Activated naive CD8-positive, alpha-beta T cell (primary cell): ENCODE measurements at regions not wholly inside any gene's neighbourhood (a gene's known extent, or its start where the extent isn't known, plus 50 kb on each side); places are given as distances from the start of the nearest gene placed in this dataset.

Source experiments
- H3K27ac Mint-ChIP-seq: one replicate; pipeline ENCODE4 v1.8.0; 2021; ENCODE audit warnings: mixed read lengths
- H3K27me3 Mint-ChIP-seq: one replicate; pipeline ENCODE4 v1.8.0; 2021; ENCODE audit warnings: mixed read lengths
- H3K36me3 Mint-ChIP-seq: one replicate; pipeline ENCODE4 v1.8.0; 2021; ENCODE audit warnings: mixed read lengths
- H3K4me1 Mint-ChIP-seq: one replicate; pipeline ENCODE4 v1.8.0; 2021; ENCODE audit warnings: low read depth, mixed read lengths
- H3K4me3 Mint-ChIP-seq: one replicate; pipeline ENCODE4 v1.8.0; 2021; ENCODE audit warnings: mild to moderate bottlenecking, mixed read lengths
- H3K9me3 Mint-ChIP-seq: one replicate; pipeline ENCODE4 v1.8.0; 2021; ENCODE audit warnings: low read depth, mixed read lengths

- Mint-ChIP-seq H3K27me3 (peaks cover 15% of the 10 kb centered on the region), H3K9me3 (no peaks in the 10 kb centered on the region), H3K4me1 (no peaks in the 10 kb centered on the region), H3K27ac (no peak overlapping the region), H3K4me3 (no peak overlapping the region), H3K36me3 (no peaks in the 10 kb centered on the region)
Measured at GRCh38 chr2:104434318-104434792, 419.6 kb upstream of the POU3F3 start.

- no peak overlapping the region for H3K27ac Mint-ChIP-seq
- H3K4me3 Mint-ChIP-seq = no peak overlapping the region
- no peaks in the 10 kb centered on the region for H3K36me3 Mint-ChIP-seq
- H3K9me3 Mint-ChIP-seq = no peaks in the 10 kb centered on the region
- H3K27me3 Mint-ChIP-seq = peaks cover 13% of the 10 kb centered on the region
- no peaks in the 10 kb centered on the region for H3K4me1 Mint-ChIP-seq
Measured at GRCh38 chr2:104434966-104435365, 418.9 kb upstream of the POU3F3 start.

- Mint-ChIP-seq H3K4me1 (no peaks in the 10 kb centered on the region), H3K36me3 (no peaks in the 10 kb centered on the region), H3K27me3 (peaks cover 3% of the 10 kb centered on the region), H3K4me3 (no peak overlapping the region), H3K9me3 (no peaks in the 10 kb centered on the region), H3K27ac (no peak overlapping the region)
Measured at GRCh38 chr2:104438481-104438880, 415.4 kb upstream of the POU3F3 start.

GRCh38 chr2:104443145-104443544 lies 410.8 kb upstream of the POU3F3 start:
- no peaks in the 10 kb centered on the region for H3K27me3 Mint-ChIP-seq
- H3K9me3 Mint-ChIP-seq = no peaks in the 10 kb centered on the region
- no peak overlapping the region for H3K27ac Mint-ChIP-seq
- H3K4me1 Mint-ChIP-seq = peaks cover 7% of the 10 kb centered on the region
- no peaks in the 10 kb centered on the region for H3K36me3 Mint-ChIP-seq
- no peak overlapping the region for H3K4me3 Mint-ChIP-seq

- Mint-ChIP-seq H3K4me1 (peaks cover 10% of the 10 kb centered on the region), H3K36me3 (no peaks in the 10 kb centered on the region), H3K4me3 (no peak overlapping the region), H3K27ac (no peak overlapping the region), H3K27me3 (no peaks in the 10 kb centered on the region), H3K9me3 (no peaks in the 10 kb centered on the region)
Measured at GRCh38 chr2:104444392-104444791, 409.5 kb upstream of the POU3F3 start.

GRCh38 chr2:104444889-104445288 lies 409.0 kb upstream of the POU3F3 start:
- H3K4me1 Mint-ChIP-seq = peaks cover 10% of the 10 kb centered on the region
- no peak overlapping the region for H3K4me3 Mint-ChIP-seq
- no peaks in the 10 kb centered on the region for H3K9me3 Mint-ChIP-seq
- H3K27me3 Mint-ChIP-seq = no peaks in the 10 kb centered on the region
- no peak overlapping the region for H3K27ac Mint-ChIP-seq
- no peaks in the 10 kb centered on the region for H3K36me3 Mint-ChIP-seq

GRCh38 chr2:104447831-104448434 lies 406.0 kb upstream of the POU3F3 start:
- Mint-ChIP-seq H3K9me3 (no peaks in the 10 kb centered on the region), H3K36me3 (no peaks in the 10 kb centered on the region), H3K27ac (no peak overlapping the region), H3K27me3 (no peaks in the 10 kb centered on the region), H3K4me3 (peak overlapping the region; percentile 27), H3K4me1 (peaks cover 10% of the 10 kb centered on the region)

GRCh38 chr2:104448661-104449440 lies 405.1 kb upstream of the POU3F3 start:
- H3K27me3 Mint-ChIP-seq = no peaks in the 10 kb centered on the region
- H3K4me1 Mint-ChIP-seq = peaks cover 10% of the 10 kb centered on the region
- no peak overlapping the region for H3K27ac Mint-ChIP-seq
- H3K36me3 Mint-ChIP-seq = no peaks in the 10 kb centered on the region
- H3K9me3 Mint-ChIP-seq = peaks cover under 1% of the 10 kb centered on the region
- no peak overlapping the region for H3K4me3 Mint-ChIP-seq

- peaks cover 6% of the 10 kb centered on the region for H3K9me3 Mint-ChIP-seq
- H3K27me3 Mint-ChIP-seq = no peaks in the 10 kb centered on the region
- peaks cover 8% of the 10 kb centered on the region for H3K4me1 Mint-ChIP-seq
- H3K27ac Mint-ChIP-seq = no peak overlapping the region
- H3K36me3 Mint-ChIP-seq = no peaks in the 10 kb centered on the region
- no peak overlapping the region for H3K4me3 Mint-ChIP-seq
Measured at GRCh38 chr2:104452558-104452957, 401.4 kb upstream of the POU3F3 start.

- Mint-ChIP-seq H3K27me3 (peaks cover 1% of the 10 kb centered on the region), H3K27ac (no peak overlapping the region), H3K36me3 (no peaks in the 10 kb centered on the region), H3K4me3 (no peak overlapping the region), H3K4me1 (no peaks in the 10 kb centered on the region), H3K9me3 (no peaks in the 10 kb centered on the region)
Measured at GRCh38 chr2:104462731-104463130, 391.2 kb upstream of the POU3F3 start.

- Mint-ChIP-seq H3K36me3 (no peaks in the 10 kb centered on the region), H3K4me1 (no peaks in the 10 kb centered on the region), H3K27me3 (no peaks in the 10 kb centered on the region), H3K4me3 (no peak overlapping the region), H3K27ac (no peak overlapping the region), H3K9me3 (no peaks in the 10 kb centered on the region)
Measured at GRCh38 chr2:104465981-104466380, 387.9 kb upstream of the POU3F3 start.

- no peaks in the 10 kb centered on the region for H3K27me3 Mint-ChIP-seq
- H3K9me3 Mint-ChIP-seq = no peaks in the 10 kb centered on the region
- H3K4me1 Mint-ChIP-seq = no peaks in the 10 kb centered on the region
- H3K4me3 Mint-ChIP-seq = no peak overlapping the region
- no peaks in the 10 kb centered on the region for H3K36me3 Mint-ChIP-seq
- H3K27ac Mint-ChIP-seq = no peak overlapping the region
Measured at GRCh38 chr2:104468846-104469245, 385.1 kb upstream of the POU3F3 start.

- no peaks in the 10 kb centered on the region for H3K4me1 Mint-ChIP-seq
- no peak overlapping the region for H3K27ac Mint-ChIP-seq
- no peaks in the 10 kb centered on the region for H3K9me3 Mint-ChIP-seq
- no peaks in the 10 kb centered on the region for H3K36me3 Mint-ChIP-seq
- no peaks in the 10 kb centered on the region for H3K27me3 Mint-ChIP-seq
- H3K4me3 Mint-ChIP-seq = no peak overlapping the region
Measured at GRCh38 chr2:104472076-104472475, 381.8 kb upstream of the POU3F3 start.

GRCh38 chr2:104473546-104473945 lies 380.4 kb upstream of the POU3F3 start:
- Mint-ChIP-seq H3K27me3 (no peaks in the 10 kb centered on the region), H3K27ac (no peak overlapping the region), H3K4me3 (no peak overlapping the region), H3K4me1 (no peaks in the 10 kb centered on the region), H3K9me3 (no peaks in the 10 kb centered on the region), H3K36me3 (no peaks in the 10 kb centered on the region)

- Mint-ChIP-seq H3K4me3 (no peak overlapping the region), H3K4me1 (no peaks in the 10 kb centered on the region), H3K9me3 (no peaks in the 10 kb centered on the region), H3K36me3 (no peaks in the 10 kb centered on the region), H3K27me3 (no peaks in the 10 kb centered on the region), H3K27ac (no peak overlapping the region)
Measured at GRCh38 chr2:104474716-104475115, 379.2 kb upstream of the POU3F3 start.

GRCh38 chr2:104476075-104476474 lies 377.8 kb upstream of the POU3F3 start:
- H3K4me3 Mint-ChIP-seq = no peak overlapping the region
- H3K9me3 Mint-ChIP-seq = no peaks in the 10 kb centered on the region
- no peaks in the 10 kb centered on the region for H3K27me3 Mint-ChIP-seq
- no peak overlapping the region for H3K27ac Mint-ChIP-seq
- no peaks in the 10 kb centered on the region for H3K4me1 Mint-ChIP-seq
- H3K36me3 Mint-ChIP-seq = no peaks in the 10 kb centered on the region
